Spleen (tissue), 7 donors: ENCODE measurements at regions not wholly inside any gene's neighbourhood (a gene's known extent, or its start where the extent isn't known, plus 50 kb on each side); places are given as distances from the start of the nearest gene placed in this dataset.

Experiments
- CTCF ChIP-seq, 11 experiments: fragments of 200-600 bp in 7 of 11; fragments of 450-650 bp in 4 of 11; sonication (generic) in 4 of 11; IDR thresholded peaks in 8 of 11; conservative IDR thresholded peaks in 3 of 11; 1 replicate in 7 of 11; 2 replicates in 4 of 11; pipeline versions ENCODE4 v1.4.0 to v1.8.0; 2016 to 2021; ENCODE audit warnings: antibody characterized with exemption in 11 of 11, inconsistent platforms in 4 of 11, mild to moderate bottlenecking in 1 of 11
- POLR2A ChIP-seq, 3 donors: fragments of 450-650 bp; IDR thresholded peaks; one replicate each; pipeline ENCODE4 v1.5.1; 2017; ENCODE audit warnings: antibody characterized with exemption in 3 of 3, mild to moderate bottlenecking in 1 of 3
- POLR2AphosphoS5 ChIP-seq, 3 donors: sonication (generic); formaldehyde crosslinking; IDR thresholded peaks; one replicate each; pipeline ENCODE4 v1.5.1; 2017; ENCODE audit warnings: antibody characterized with exemption in 3 of 3
- donor health status: DM: no; HTN: no; CAD: no; lungs with moderate emphysema.
- donor health status: DM: no; HTN: no; CAD: no.
- donor health status: DM: no; HTN: no; CAD: no.

GRCh38 chr17:70834039-70834438, 664.7 kb downstream of the KCNJ2 start:
- no peak for TF ChIP-seq CTCF (IDR thresholded peaks at IDR 0.05 in 8 of 11, conservative IDR thresholded peaks at IDR 0.05 in 3 of 11)
- TF ChIP-seq POLR2A (IDR thresholded peaks at IDR 0.05), result no peak
- no peak for TF ChIP-seq POLR2AphosphoS5 (IDR thresholded peaks at IDR 0.05)
